ENCODE measurements at regions not wholly inside any gene's neighbourhood (a gene's known extent, or its start where the extent isn't known, plus 50 kb on each side); places are given as distances from the start of the nearest gene placed in this dataset.

GRCh38 chrX:124555036-124555595, 208.8 kb downstream of the SH2D1A start:
- no peak overlapping the region for H3K4me3 ChIP-seq
- FAIRE-seq = no peak
- TF ChIP-seq ZBTB4 (CRISPR knock-in tag; IDR thresholded peaks at IDR 0.05) (no peak), SUPT20H (IDR thresholded peaks at IDR 0.05; ENCODE audit: borderline replicate concordance, control insufficient read depth, low read depth, low read length) (no peak), ZNF622 (IDR thresholded peaks at IDR 0.05) (no peak), SPI1 (IDR thresholded peaks at IDR 0.05; ENCODE audit: borderline replicate concordance, insufficient read depth, low read depth, low read length) (no peak), EP300 (IDR thresholded peaks at IDR 0.05; ENCODE audit: borderline replicate concordance in 1 of 2, control insufficient read depth in 1 of 2, low read depth in 2 of 2, low read length in 2 of 2) (no peak), IKZF1 (conservative IDR thresholded peaks at IDR 0.05) (no peak), MAX (IDR thresholded peaks at IDR 0.05; ENCODE audit: low read depth, low read length) (no peak)
- TF ChIP-seq, protein P1, sequence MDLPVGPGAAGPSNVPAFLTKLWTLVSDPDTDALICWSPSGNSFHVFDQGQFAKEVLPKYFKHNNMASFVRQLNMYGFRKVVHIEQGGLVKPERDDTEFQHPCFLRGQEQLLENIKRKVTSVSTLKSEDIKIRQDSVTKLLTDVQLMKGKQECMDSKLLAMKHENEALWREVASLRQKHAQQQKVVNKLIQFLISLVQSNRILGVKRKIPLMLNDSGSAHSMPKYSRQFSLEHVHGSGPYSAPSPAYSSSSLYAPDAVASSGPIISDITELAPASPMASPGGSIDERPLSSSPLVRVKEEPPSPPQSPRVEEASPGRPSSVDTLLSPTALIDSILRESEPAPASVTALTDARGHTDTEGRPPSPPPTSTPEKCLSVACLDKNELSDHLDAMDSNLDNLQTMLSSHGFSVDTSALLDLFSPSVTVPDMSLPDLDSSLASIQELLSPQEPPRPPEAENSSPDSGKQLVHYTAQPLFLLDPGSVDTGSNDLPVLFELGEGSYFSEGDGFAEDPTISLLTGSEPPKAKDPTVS (IDR thresholded peaks at IDR 0.05; ENCODE audit: low read depth, low read length) = no peak
- TF ChIP-seq, protein P2, sequence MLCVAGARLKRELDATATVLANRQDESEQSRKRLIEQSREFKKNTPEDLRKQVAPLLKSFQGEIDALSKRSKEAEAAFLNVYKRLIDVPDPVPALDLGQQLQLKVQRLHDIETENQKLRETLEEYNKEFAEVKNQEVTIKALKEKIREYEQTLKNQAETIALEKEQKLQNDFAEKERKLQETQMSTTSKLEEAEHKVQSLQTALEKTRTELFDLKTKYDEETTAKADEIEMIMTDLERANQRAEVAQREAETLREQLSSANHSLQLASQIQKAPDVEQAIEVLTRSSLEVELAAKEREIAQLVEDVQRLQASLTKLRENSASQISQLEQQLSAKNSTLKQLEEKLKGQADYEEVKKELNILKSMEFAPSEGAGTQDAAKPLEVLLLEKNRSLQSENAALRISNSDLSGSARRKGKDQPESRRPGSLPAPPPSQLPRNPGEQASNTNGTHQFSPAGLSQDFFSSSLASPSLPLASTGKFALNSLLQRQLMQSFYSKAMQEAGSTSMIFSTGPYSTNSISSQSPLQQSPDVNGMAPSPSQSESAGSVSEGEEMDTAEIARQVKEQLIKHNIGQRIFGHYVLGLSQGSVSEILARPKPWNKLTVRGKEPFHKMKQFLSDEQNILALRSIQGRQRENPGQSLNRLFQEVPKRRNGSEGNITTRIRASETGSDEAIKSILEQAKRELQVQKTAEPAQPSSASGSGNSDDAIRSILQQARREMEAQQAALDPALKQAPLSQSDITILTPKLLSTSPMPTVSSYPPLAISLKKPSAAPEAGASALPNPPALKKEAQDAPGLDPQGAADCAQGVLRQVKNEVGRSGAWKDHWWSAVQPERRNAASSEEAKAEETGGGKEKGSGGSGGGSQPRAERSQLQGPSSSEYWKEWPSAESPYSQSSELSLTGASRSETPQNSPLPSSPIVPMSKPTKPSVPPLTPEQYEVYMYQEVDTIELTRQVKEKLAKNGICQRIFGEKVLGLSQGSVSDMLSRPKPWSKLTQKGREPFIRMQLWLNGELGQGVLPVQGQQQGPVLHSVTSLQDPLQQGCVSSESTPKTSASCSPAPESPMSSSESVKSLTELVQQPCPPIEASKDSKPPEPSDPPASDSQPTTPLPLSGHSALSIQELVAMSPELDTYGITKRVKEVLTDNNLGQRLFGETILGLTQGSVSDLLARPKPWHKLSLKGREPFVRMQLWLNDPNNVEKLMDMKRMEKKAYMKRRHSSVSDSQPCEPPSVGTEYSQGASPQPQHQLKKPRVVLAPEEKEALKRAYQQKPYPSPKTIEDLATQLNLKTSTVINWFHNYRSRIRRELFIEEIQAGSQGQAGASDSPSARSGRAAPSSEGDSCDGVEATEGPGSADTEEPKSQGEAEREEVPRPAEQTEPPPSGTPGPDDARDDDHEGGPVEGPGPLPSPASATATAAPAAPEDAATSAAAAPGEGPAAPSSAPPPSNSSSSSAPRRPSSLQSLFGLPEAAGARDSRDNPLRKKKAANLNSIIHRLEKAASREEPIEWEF (IDR thresholded peaks at IDR 0.05; ENCODE audit: insufficient replicate concordance, low read depth, low read length) = no peak

More at GRCh38 chrX:124555036-124555595, 208.8 kb downstream of the SH2D1A start:
- no peaks in the 10 kb centered on the region for H3K27me3 ChIP-seq (replicated peaks in 1 of 2; ENCODE audit: control insufficient read depth in 2 of 2, insufficient read depth in 2 of 2, low read length in 1 of 2)
- in situ Hi-C loops (cut with MboI) (no loop called here), intact Hi-C loops (cut with micrococcal nuclease; ENCODE audit: unreplicated experiment) (no loop called here)
- H3K9me3 ChIP-seq (replicated peaks; ENCODE audit: control insufficient read depth, insufficient read depth, low read length) = no peaks in the 10 kb centered on the region
- ChIA-PET CTCF (no interaction called here), POLR2A (no interaction called here), SMC1A (ENCODE audit: uncharacterized antibody, unreplicated experiment) (interaction anchor here (0.8 kb wide), 1 partner anchor 15 kb away, joined by 3 read pairs; no protein-coding TSS in a partner anchor), RAD21 (ENCODE audit: unreplicated experiment) (no interaction called here)
- H3K36me3 ChIP-seq (ENCODE audit: control insufficient read depth in 2 of 2, insufficient read depth in 2 of 2, low read length in 1 of 2) = no peaks in the 10 kb centered on the region
- no peak overlapping the region for H3K4me2 ChIP-seq (ENCODE audit: control insufficient read depth, insufficient read depth)
- H3K9ac ChIP-seq (ENCODE audit: control insufficient read depth, insufficient read depth, low read length) = no peak overlapping the region
- H3K27ac ChIP-seq (ENCODE audit: control insufficient read depth, insufficient read depth) = no peak overlapping the region
- no peak for ATAC-seq
- H4K20me1 ChIP-seq (ENCODE audit: control insufficient read depth, insufficient read depth) = no peaks in the 10 kb centered on the region
- DNase-seq (ENCODE audit: low read depth, low spot score) = no peak
- no peaks in the 10 kb centered on the region for H3K79me2 ChIP-seq (ENCODE audit: control insufficient read depth, insufficient read depth, low read length)
- H3K4me1 ChIP-seq (ENCODE audit: control insufficient read depth, insufficient read depth, low read length) = no peaks in the 10 kb centered on the region
- BruUV-seq (replicated peaks) = no TSS peak
- WGBS (ENCODE audit: insufficient coverage, insufficient replicate concordance, low lambda C conversion rate, missing lambda C conversion rate) = 0% methylated on average over 2 of the region's 2 CpGs
- no peak overlapping the region for H2AFZ ChIP-seq (ENCODE audit: control insufficient read depth, low read depth, low read length)
